Sigmoid colon (tissue), 4 donors: ENCODE measurements at regions not wholly inside any gene's neighbourhood (a gene's known extent, or its start where the extent isn't known, plus 50 kb on each side); places are given as distances from the start of the nearest gene placed in this dataset.

Experiments
- EP300 ChIP-seq, 4 donors: sonication (generic); formaldehyde crosslinking; IDR thresholded peaks; one replicate each; pipeline ENCODE4 v1.6.1; 2017; ENCODE audit warnings: antibody characterized with exemption in 4 of 4
- POLR2A ChIP-seq, 2 donors: fragments of 450-650 bp; IDR thresholded peaks; one replicate each; pipeline ENCODE4 v1.6.1; 2016; ENCODE audit warnings: antibody characterized with exemption in 2 of 2, mild to moderate bottlenecking in 2 of 2, moderate library complexity in 2 of 2
- POLR2AphosphoS5 ChIP-seq, 4 donors: sonication (generic); formaldehyde crosslinking; IDR thresholded peaks; one replicate each; pipeline ENCODE4 v1.6.1; 2017; ENCODE audit warnings: antibody characterized with exemption in 4 of 4
- TF ChIP-seq, protein P1 (sequence below), 4 experiments: fragments of 450-650 bp in 3 of 4; fragments of 200-600 bp in 1 of 4; IDR thresholded peaks; one replicate each; pipeline ENCODE4 v1.5.1; 2016 to 2019; ENCODE audit warnings: antibody characterized with exemption in 4 of 4, mild to moderate bottlenecking in 3 of 4, moderate library complexity in 2 of 4

DNA sequence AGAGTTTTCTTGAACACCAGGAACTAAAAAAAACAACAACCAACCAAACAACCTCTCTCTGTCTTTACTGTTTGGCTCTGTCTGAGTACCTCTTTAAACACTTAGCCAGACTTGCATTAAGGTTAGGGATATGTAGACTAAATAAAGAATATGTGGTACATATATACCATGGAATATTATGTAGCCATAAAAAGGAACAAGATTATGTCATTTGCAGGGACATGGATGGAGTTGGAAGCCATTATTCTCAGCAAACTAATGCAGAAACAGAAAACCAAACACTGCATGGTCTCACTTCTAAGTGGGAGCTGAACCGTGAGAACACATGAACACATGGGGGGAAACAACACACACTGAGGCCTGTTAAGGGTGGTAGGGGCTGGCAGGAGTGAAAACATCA lies 116.0 kb upstream of the ANTXRL start:
- TF ChIP-seq, protein P1, sequence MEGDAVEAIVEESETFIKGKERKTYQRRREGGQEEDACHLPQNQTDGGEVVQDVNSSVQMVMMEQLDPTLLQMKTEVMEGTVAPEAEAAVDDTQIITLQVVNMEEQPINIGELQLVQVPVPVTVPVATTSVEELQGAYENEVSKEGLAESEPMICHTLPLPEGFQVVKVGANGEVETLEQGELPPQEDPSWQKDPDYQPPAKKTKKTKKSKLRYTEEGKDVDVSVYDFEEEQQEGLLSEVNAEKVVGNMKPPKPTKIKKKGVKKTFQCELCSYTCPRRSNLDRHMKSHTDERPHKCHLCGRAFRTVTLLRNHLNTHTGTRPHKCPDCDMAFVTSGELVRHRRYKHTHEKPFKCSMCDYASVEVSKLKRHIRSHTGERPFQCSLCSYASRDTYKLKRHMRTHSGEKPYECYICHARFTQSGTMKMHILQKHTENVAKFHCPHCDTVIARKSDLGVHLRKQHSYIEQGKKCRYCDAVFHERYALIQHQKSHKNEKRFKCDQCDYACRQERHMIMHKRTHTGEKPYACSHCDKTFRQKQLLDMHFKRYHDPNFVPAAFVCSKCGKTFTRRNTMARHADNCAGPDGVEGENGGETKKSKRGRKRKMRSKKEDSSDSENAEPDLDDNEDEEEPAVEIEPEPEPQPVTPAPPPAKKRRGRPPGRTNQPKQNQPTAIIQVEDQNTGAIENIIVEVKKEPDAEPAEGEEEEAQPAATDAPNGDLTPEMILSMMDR (IDR thresholded peaks at IDR 0.05) = no peak
- TF ChIP-seq POLR2A (IDR thresholded peaks at IDR 0.05) = no peak
- TF ChIP-seq POLR2AphosphoS5 (IDR thresholded peaks at IDR 0.05) = no peak
- TF ChIP-seq EP300 (IDR thresholded peaks at IDR 0.05) = no peak
